ENCODE measurements at regions not wholly inside any gene's neighbourhood (a gene's known extent, or its start where the extent isn't known, plus 50 kb on each side); places are given as distances from the start of the nearest gene placed in this dataset.

DNA sequence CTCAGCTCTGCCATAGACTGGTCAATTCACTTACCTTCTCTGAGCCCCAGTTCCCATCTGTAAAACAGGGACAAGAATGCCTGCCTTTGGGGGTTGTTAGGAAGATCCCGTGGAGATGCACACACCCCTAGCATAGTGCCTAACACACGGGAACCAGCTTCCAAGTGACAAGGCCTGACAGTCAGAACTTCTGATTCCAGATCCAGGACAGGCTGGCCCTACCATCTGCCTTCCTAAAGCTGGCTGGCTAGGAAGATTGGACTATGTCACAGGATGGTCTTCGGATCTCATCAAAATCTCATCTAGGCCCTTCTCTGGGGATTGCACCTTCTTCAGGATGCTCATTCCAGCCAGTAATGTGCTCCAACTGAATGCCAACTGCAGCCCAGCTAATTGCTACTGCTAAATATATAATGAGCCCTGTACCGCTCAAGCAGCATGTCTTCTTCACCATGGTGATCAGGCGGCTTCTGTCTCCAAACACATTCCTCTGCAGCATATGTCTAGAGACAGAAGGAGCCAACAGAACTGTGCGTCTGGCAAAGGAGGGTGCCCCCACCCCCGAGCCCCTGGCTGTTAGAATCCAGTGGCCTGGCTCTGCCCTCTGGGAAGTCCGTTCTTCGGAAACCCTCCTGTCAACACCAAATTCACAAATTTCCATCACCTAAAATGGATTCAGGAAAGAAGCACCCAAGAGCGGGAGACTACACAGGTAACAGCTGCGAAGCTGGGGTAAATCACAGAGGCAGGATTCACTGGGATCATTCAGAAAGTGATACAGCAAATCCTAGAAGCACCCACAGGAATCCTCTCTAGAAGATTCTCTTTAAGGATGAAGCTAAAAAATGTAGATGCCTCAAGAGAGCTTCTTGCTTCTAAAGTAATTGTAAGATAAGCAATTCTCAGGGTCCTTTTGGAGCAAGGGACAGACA lies 142.1 kb upstream of the EEPD1 start:
- no peaks in the 10 kb centered on the region; a peak in 3 of 4 replicates for H3K27me3 ChIP-seq (replicated peaks in 1 of 2; ENCODE audit: control insufficient read depth in 2 of 2, insufficient read depth in 2 of 2, low read length in 1 of 2)
- no peak for FAIRE-seq
- H3K27ac ChIP-seq (ENCODE audit: control insufficient read depth, insufficient read depth), result no peak overlapping the region
- RAD21 ChIA-PET (ENCODE audit: unreplicated experiment), result no interaction called here
- POLR2A ChIA-PET, result no interaction called here
- CTCF ChIA-PET, result interaction anchor here (0.6 to 1.6 kb wide), 3 partner anchors 10 to 307 kb away, joined by 3 to 4 read pairs (median 4); no protein-coding TSS in a partner anchor
- no peak overlapping the region for H2AFZ ChIP-seq (ENCODE audit: control insufficient read depth, low read depth, low read length)
- ATAC-seq, result no peak
- no peaks in the 10 kb centered on the region for H4K20me1 ChIP-seq (ENCODE audit: control insufficient read depth, insufficient read depth)
- no peak overlapping the region for H3K4me2 ChIP-seq (ENCODE audit: control insufficient read depth, insufficient read depth)
- H3K4me1 ChIP-seq (ENCODE audit: control insufficient read depth, insufficient read depth, low read length), result no peaks in the 10 kb centered on the region
- no peak overlapping the region for H3K4me3 ChIP-seq
- no TSS peak for BruUV-seq (replicated peaks)
- intact Hi-C loops (cut with micrococcal nuclease; ENCODE audit: unreplicated experiment), result no loop called here
- no peak for DNase-seq (ENCODE audit: low read depth, low spot score)
- no peaks in the 10 kb centered on the region for H3K79me2 ChIP-seq (ENCODE audit: control insufficient read depth, insufficient read depth, low read length)
- SMC1A ChIA-PET (ENCODE audit: uncharacterized antibody, unreplicated experiment), result no interaction called here
- no peaks in the 10 kb centered on the region for H3K36me3 ChIP-seq (ENCODE audit: control insufficient read depth in 2 of 2, insufficient read depth in 2 of 2, low read length in 1 of 2)
- WGBS (ENCODE audit: insufficient coverage, insufficient replicate concordance, low lambda C conversion rate, missing lambda C conversion rate), result 19% methylated on average over 11 of the region's 11 CpGs
- in situ Hi-C loops (cut with MboI), result no loop called here
- H3K9me3 ChIP-seq (replicated peaks; ENCODE audit: control insufficient read depth, insufficient read depth, low read length), result no peaks in the 10 kb centered on the region; the same call in 2 of the 3 replicates
- H3K9ac ChIP-seq (ENCODE audit: control insufficient read depth, insufficient read depth, low read length), result no peak overlapping the region
- TF ChIP-seq TCF12 (IDR thresholded peaks at IDR 0.05; ENCODE audit: low read depth, low read length) (no peak), RELA (IDR thresholded peaks at IDR 0.05; ENCODE audit: borderline replicate concordance, partially characterized antibody) (no peak), TAF1 (IDR thresholded peaks at IDR 0.05; ENCODE audit: borderline replicate concordance, low read depth, low read length) (no peak), GATAD2B (conservative IDR thresholded peaks at IDR 0.05; ENCODE audit: low read depth) (no peak), SREBF1 (IDR thresholded peaks at IDR 0.05; ENCODE audit: low read length) (no peak), TCF3 (IDR thresholded peaks at IDR 0.05; ENCODE audit: borderline replicate concordance, insufficient read depth, low read depth, low read length) (no peak), ZSCAN29 (IDR thresholded peaks at IDR 0.05) (no peak), ZNF592 (IDR thresholded peaks at IDR 0.05) (no peak), TCF7 (IDR thresholded peaks at IDR 0.05; ENCODE audit: borderline replicate concordance) (no peak)
- TF ChIP-seq, protein P1, sequence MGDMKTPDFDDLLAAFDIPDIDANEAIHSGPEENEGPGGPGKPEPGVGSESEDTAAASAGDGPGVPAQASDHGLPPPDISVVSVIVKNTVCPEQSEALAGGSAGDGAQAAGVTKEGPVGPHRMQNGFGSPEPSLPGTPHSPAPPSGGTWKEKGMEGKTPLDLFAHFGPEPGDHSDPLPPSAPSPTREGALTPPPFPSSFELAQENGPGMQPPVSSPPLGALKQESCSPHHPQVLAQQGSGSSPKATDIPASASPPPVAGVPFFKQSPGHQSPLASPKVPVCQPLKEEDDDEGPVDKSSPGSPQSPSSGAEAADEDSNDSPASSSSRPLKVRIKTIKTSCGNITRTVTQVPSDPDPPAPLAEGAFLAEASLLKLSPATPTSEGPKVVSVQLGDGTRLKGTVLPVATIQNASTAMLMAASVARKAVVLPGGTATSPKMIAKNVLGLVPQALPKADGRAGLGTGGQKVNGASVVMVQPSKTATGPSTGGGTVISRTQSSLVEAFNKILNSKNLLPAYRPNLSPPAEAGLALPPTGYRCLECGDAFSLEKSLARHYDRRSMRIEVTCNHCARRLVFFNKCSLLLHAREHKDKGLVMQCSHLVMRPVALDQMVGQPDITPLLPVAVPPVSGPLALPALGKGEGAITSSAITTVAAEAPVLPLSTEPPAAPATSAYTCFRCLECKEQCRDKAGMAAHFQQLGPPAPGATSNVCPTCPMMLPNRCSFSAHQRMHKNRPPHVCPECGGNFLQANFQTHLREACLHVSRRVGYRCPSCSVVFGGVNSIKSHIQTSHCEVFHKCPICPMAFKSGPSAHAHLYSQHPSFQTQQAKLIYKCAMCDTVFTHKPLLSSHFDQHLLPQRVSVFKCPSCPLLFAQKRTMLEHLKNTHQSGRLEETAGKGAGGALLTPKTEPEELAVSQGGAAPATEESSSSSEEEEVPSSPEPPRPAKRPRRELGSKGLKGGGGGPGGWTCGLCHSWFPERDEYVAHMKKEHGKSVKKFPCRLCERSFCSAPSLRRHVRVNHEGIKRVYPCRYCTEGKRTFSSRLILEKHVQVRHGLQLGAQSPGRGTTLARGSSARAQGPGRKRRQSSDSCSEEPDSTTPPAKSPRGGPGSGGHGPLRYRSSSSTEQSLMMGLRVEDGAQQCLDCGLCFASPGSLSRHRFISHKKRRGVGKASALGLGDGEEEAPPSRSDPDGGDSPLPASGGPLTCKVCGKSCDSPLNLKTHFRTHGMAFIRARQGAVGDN (IDR thresholded peaks at IDR 0.05), result no peak
- TF ChIP-seq, protein P2, sequence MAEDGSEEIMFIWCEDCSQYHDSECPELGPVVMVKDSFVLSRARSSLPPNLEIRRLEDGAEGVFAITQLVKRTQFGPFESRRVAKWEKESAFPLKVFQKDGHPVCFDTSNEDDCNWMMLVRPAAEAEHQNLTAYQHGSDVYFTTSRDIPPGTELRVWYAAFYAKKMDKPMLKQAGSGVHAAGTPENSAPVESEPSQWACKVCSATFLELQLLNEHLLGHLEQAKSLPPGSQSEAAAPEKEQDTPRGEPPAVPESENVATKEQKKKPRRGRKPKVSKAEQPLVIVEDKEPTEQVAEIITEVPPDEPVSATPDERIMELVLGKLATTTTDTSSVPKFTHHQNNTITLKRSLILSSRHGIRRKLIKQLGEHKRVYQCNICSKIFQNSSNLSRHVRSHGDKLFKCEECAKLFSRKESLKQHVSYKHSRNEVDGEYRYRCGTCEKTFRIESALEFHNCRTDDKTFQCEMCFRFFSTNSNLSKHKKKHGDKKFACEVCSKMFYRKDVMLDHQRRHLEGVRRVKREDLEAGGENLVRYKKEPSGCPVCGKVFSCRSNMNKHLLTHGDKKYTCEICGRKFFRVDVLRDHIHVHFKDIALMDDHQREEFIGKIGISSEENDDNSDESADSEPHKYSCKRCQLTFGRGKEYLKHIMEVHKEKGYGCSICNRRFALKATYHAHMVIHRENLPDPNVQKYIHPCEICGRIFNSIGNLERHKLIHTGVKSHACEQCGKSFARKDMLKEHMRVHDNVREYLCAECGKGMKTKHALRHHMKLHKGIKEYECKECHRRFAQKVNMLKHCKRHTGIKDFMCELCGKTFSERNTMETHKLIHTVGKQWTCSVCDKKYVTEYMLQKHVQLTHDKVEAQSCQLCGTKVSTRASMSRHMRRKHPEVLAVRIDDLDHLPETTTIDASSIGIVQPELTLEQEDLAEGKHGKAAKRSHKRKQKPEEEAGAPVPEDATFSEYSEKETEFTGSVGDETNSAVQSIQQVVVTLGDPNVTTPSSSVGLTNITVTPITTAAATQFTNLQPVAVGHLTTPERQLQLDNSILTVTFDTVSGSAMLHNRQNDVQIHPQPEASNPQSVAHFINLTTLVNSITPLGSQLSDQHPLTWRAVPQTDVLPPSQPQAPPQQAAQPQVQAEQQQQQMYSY (CRISPR knock-in tag; IDR thresholded peaks at IDR 0.05), result no peak
